ENCODE measurements at regions not wholly inside any gene's neighbourhood (a gene's known extent, or its start where the extent isn't known, plus 50 kb on each side); places are given as distances from the start of the nearest gene placed in this dataset.

- BruUV-seq (replicated peaks): no TSS peak
- no peak for TF ChIP-seq CTCF (conservative IDR thresholded peaks at IDR 0.05)
- TF ChIP-seq EZH2 (IDR thresholded peaks at IDR 0.05; ENCODE audit: low read depth): no peak
- H3K9me2 ChIP-seq (ENCODE audit: insufficient read depth): no peaks in the 10 kb centered on the region
- no peak overlapping the region for H2AFZ ChIP-seq
- H3K4me2 ChIP-seq: no peak overlapping the region
- H4K20me1 ChIP-seq (ENCODE audit: insufficient read depth): no peaks in the 10 kb centered on the region
- no peaks in the 10 kb centered on the region for H3K4me1 ChIP-seq (replicated peaks; ENCODE audit: insufficient read depth)
- H3K27ac ChIP-seq: no peak overlapping the region
- DNase-seq: no peak
- H3K79me2 ChIP-seq (ENCODE audit: low read depth): no peaks in the 10 kb centered on the region
- no peaks in the 10 kb centered on the region for H3K9me3 ChIP-seq (ENCODE audit: insufficient read depth, low read depth)
- no peaks in the 10 kb centered on the region for H3K27me3 ChIP-seq (ENCODE audit: insufficient read depth, low read depth)
- no peaks in the 10 kb centered on the region for H3K36me3 ChIP-seq (ENCODE audit: low read depth)
- CTCF ChIA-PET: no interaction called here
- POLR2A ChIA-PET (ENCODE audit: unreplicated experiment): no interaction called here
- intact Hi-C loops (cut with micrococcal nuclease; ENCODE audit: unreplicated experiment): no loop called here
- no peak overlapping the region for H3K4me3 ChIP-seq
- H3F3A ChIP-seq (ENCODE audit: insufficient read depth, low read depth): no peaks in the 10 kb centered on the region
Measured at GRCh38 chr4:136918772-136919171, 613.5 kb downstream of the PCDH18 start.

- H3K4me2 ChIP-seq: no peak overlapping the region
- H3K9me3 ChIP-seq (ENCODE audit: insufficient read depth, low read depth): no peaks in the 10 kb centered on the region
- no peak overlapping the region for H3K4me3 ChIP-seq
- TF ChIP-seq CTCF (conservative IDR thresholded peaks at IDR 0.05): no peak
- TF ChIP-seq EZH2 (IDR thresholded peaks at IDR 0.05; ENCODE audit: low read depth): no peak
- no peaks in the 10 kb centered on the region for H3K79me2 ChIP-seq (ENCODE audit: low read depth)
- H4K20me1 ChIP-seq (ENCODE audit: insufficient read depth): no peaks in the 10 kb centered on the region
- intact Hi-C loops (cut with micrococcal nuclease; ENCODE audit: unreplicated experiment): no loop called here
- H3K36me3 ChIP-seq (ENCODE audit: low read depth): no peaks in the 10 kb centered on the region
- H3K27ac ChIP-seq: no peak overlapping the region
- H2AFZ ChIP-seq: no peak overlapping the region
- no peaks in the 10 kb centered on the region for H3F3A ChIP-seq (ENCODE audit: insufficient read depth, low read depth)
- ChIA-PET CTCF (no interaction called here), POLR2A (ENCODE audit: unreplicated experiment) (no interaction called here)
- no TSS peak for BruUV-seq (replicated peaks)
- no peaks in the 10 kb centered on the region for H3K4me1 ChIP-seq (replicated peaks; ENCODE audit: insufficient read depth)
- no peaks in the 10 kb centered on the region for H3K27me3 ChIP-seq (ENCODE audit: insufficient read depth, low read depth)
- DNase-seq: no peak
- no peaks in the 10 kb centered on the region for H3K9me2 ChIP-seq (ENCODE audit: insufficient read depth)
Measured at GRCh38 chr4:136917312-136918110, 614.8 kb downstream of the PCDH18 start.

GRCh38 chr4:136909626-136910025 is 622.7 kb downstream of the PCDH18 start:
- H3F3A ChIP-seq (ENCODE audit: insufficient read depth, low read depth): no peaks in the 10 kb centered on the region
- no TSS peak for BruUV-seq (replicated peaks)
- H3K27ac ChIP-seq: no peak overlapping the region
- H2AFZ ChIP-seq: no peak overlapping the region
- H4K20me1 ChIP-seq (ENCODE audit: insufficient read depth): no peaks in the 10 kb centered on the region
- CTCF ChIA-PET: no interaction called here
- no peaks in the 10 kb centered on the region; the same call in 1 of the 2 replicates for H3K9me2 ChIP-seq (ENCODE audit: insufficient read depth)
- H3K27me3 ChIP-seq (ENCODE audit: insufficient read depth, low read depth): no peaks in the 10 kb centered on the region
- no peaks in the 10 kb centered on the region for H3K9me3 ChIP-seq (ENCODE audit: insufficient read depth, low read depth)
- H3K4me1 ChIP-seq (replicated peaks; ENCODE audit: insufficient read depth): no peaks in the 10 kb centered on the region
- no peak for DNase-seq
- TF ChIP-seq EZH2 (IDR thresholded peaks at IDR 0.05; ENCODE audit: low read depth) (no peak), CTCF (conservative IDR thresholded peaks at IDR 0.05) (no peak)
- H3K4me3 ChIP-seq: no peak overlapping the region
- POLR2A ChIA-PET (ENCODE audit: unreplicated experiment): no interaction called here
- no peaks in the 10 kb centered on the region for H3K36me3 ChIP-seq (ENCODE audit: low read depth)
- no peak overlapping the region for H3K4me2 ChIP-seq
- H3K79me2 ChIP-seq (ENCODE audit: low read depth): no peaks in the 10 kb centered on the region
- intact Hi-C loops (cut with micrococcal nuclease; ENCODE audit: unreplicated experiment): no loop called here

Data from PC-9 (cell line).